Activated CD4-positive, alpha-beta memory T cell treated with anti-CD3 and anti-CD28 coated beads for 36 hours (primary cell): ENCODE measurements at regions not wholly inside any gene's neighbourhood (a gene's known extent, or its start where the extent isn't known, plus 50 kb on each side); places are given as distances from the start of the nearest gene placed in this dataset.
"Not testable (repeated sequence)": the region's sequence is repeated elsewhere in the genome, so short reads cannot be mapped to it uniquely, and the experiment has no call there.

Source experiments
- CTCF ChIA-PET: fragments of 350-600 bp; sonication (Branson Sonifier 250); formaldehyde crosslinking; loops from one replicate; lab custom pipeline; 2021; ENCODE audit warnings: antibody characterized with exemption, inconsistent platforms; lab: Charles Lee
- POLR2A ChIA-PET: fragments of 350-600 bp; sonication (Branson Sonifier 250); formaldehyde crosslinking; loops from one replicate; lab custom pipeline; 2021; ENCODE audit warnings: antibody characterized with exemption; lab: Charles Lee
- DNase-seq: peaks from one replicate; pipeline ENCODE4 v3.0.0-alpha.2; 2020
- H3K27ac Mint-ChIP-seq: one replicate; pipeline ENCODE4 v1.8.0; 2021; ENCODE audit warnings: mixed read lengths
- H3K27me3 Mint-ChIP-seq: one replicate; pipeline ENCODE4 v1.8.0; 2021; ENCODE audit warnings: mixed read lengths
- H3K36me3 Mint-ChIP-seq: one replicate; pipeline ENCODE4 v1.8.0; 2021; ENCODE audit warnings: mixed read lengths
- H3K4me1 Mint-ChIP-seq: one replicate; pipeline ENCODE4 v1.8.0; 2021; ENCODE audit warnings: low read depth, mixed read lengths
- H3K4me3 Mint-ChIP-seq: one replicate; pipeline ENCODE4 v1.8.0; 2021; ENCODE audit warnings: mild to moderate bottlenecking, mixed read lengths
- H3K9me3 Mint-ChIP-seq: one replicate; pipeline ENCODE4 v1.8.0; 2021; ENCODE audit warnings: mixed read lengths
- intact Hi-C: fragments of 100-400 bp; cut with micrococcal nuclease; formaldehyde crosslinking; loops from one replicate; pipeline ENCODE4 v1.15.1; 2023

- no peaks in the 10 kb centered on the region for H3K9me3 Mint-ChIP-seq
- intact Hi-C loops = no loop called here
- H3K4me3 Mint-ChIP-seq = no peak overlapping the region
- H3K36me3 Mint-ChIP-seq = no peaks in the 10 kb centered on the region
- DNase-seq = no peak
- no peak overlapping the region for H3K27ac Mint-ChIP-seq
- POLR2A ChIA-PET = no interaction called here
- no peaks in the 10 kb centered on the region for H3K4me1 Mint-ChIP-seq
- no peaks in the 10 kb centered on the region for H3K27me3 Mint-ChIP-seq
- CTCF ChIA-PET = no interaction called here
Measured at GRCh38 chr2:180562378-180562777, 418.0 kb upstream of the UBE2E3 start.

GRCh38 chr2:180559771-180560170 lies 420.6 kb upstream of the UBE2E3 start:
- Mint-ChIP-seq H3K4me3 (no peak overlapping the region), H3K27ac (no peak overlapping the region), H3K27me3 (no peaks in the 10 kb centered on the region), H3K4me1 (no peaks in the 10 kb centered on the region), H3K9me3 (no peaks in the 10 kb centered on the region), H3K36me3 (no peaks in the 10 kb centered on the region)
- CTCF ChIA-PET = no interaction called here
- POLR2A ChIA-PET = no interaction called here
- intact Hi-C loops = no loop called here
- no peak for DNase-seq

GRCh38 chr2:180559038-180559437 lies 421.4 kb upstream of the UBE2E3 start:
- H3K27ac Mint-ChIP-seq = no peak overlapping the region
- H3K36me3 Mint-ChIP-seq = no peaks in the 10 kb centered on the region
- intact Hi-C loops = no loop called here
- ChIA-PET POLR2A (no interaction called here), CTCF (interaction anchor here (0.7 kb wide), 1 partner anchor 19 kb away, joined by 3 read pairs; no protein-coding TSS in a partner anchor)
- H3K9me3 Mint-ChIP-seq = no peaks in the 10 kb centered on the region
- no peak overlapping the region for H3K4me3 Mint-ChIP-seq
- DNase-seq = no peak
- no peaks in the 10 kb centered on the region for H3K4me1 Mint-ChIP-seq
- H3K27me3 Mint-ChIP-seq = no peaks in the 10 kb centered on the region

- H3K27me3 Mint-ChIP-seq = no peaks in the 10 kb centered on the region
- intact Hi-C loops = no loop called here
- H3K4me1 Mint-ChIP-seq = no peaks in the 10 kb centered on the region
- POLR2A ChIA-PET = no interaction called here
- no peaks in the 10 kb centered on the region for H3K36me3 Mint-ChIP-seq
- no peak overlapping the region for H3K4me3 Mint-ChIP-seq
- CTCF ChIA-PET = no interaction called here
- no peaks in the 10 kb centered on the region for H3K9me3 Mint-ChIP-seq
- DNase-seq = no peak
- H3K27ac Mint-ChIP-seq = no peak overlapping the region
Measured at GRCh38 chr2:180555391-180555965, 424.9 kb upstream of the UBE2E3 start.

- intact Hi-C loops = no loop called here
Measured at GRCh38 chr2:180554330-180554729, 426.1 kb upstream of the UBE2E3 start.

GRCh38 chr2:180553094-180553715 lies 427.2 kb upstream of the UBE2E3 start:
- POLR2A ChIA-PET = no interaction called here

More at GRCh38 chr2:180554330-180554729, 426.1 kb upstream of the UBE2E3 start:
- Mint-ChIP-seq H3K27me3 (no peaks in the 10 kb centered on the region), H3K36me3 (no peaks in the 10 kb centered on the region), H3K4me1 (no peaks in the 10 kb centered on the region), H3K4me3 (no peak overlapping the region), H3K27ac (no peak overlapping the region), H3K9me3 (no peaks in the 10 kb centered on the region)
- ChIA-PET CTCF (no interaction called here), POLR2A (no interaction called here)
- no peak for DNase-seq

GRCh38 chr2:180542511-180542910 lies 437.9 kb upstream of the UBE2E3 start:
- H3K36me3 Mint-ChIP-seq = no peaks in the 10 kb centered on the region
- ChIA-PET CTCF (no interaction called here), POLR2A (no interaction called here)
- no peaks in the 10 kb centered on the region for H3K4me1 Mint-ChIP-seq
- H3K9me3 Mint-ChIP-seq = no peaks in the 10 kb centered on the region
- intact Hi-C loops = no loop called here
- H3K27ac Mint-ChIP-seq = no peak overlapping the region
- peaks cover 5% of the 10 kb centered on the region for H3K27me3 Mint-ChIP-seq
- no peak overlapping the region for H3K4me3 Mint-ChIP-seq
- no peak for DNase-seq

More at GRCh38 chr2:180553094-180553715, 427.2 kb upstream of the UBE2E3 start:
- H3K4me3 Mint-ChIP-seq = no peak overlapping the region
- H3K9me3 Mint-ChIP-seq = no peaks in the 10 kb centered on the region
- H3K4me1 Mint-ChIP-seq = no peaks in the 10 kb centered on the region
- CTCF ChIA-PET = no interaction called here
- no peak for DNase-seq
- intact Hi-C loops = no loop called here
- H3K27me3 Mint-ChIP-seq = no peaks in the 10 kb centered on the region
- H3K27ac Mint-ChIP-seq = no peak overlapping the region
- H3K36me3 Mint-ChIP-seq = no peaks in the 10 kb centered on the region

- Mint-ChIP-seq H3K27ac (no peak overlapping the region), H3K36me3 (no peaks in the 10 kb centered on the region), H3K27me3 (peaks cover 5% of the 10 kb centered on the region), H3K4me3 (no peak overlapping the region), H3K4me1 (no peaks in the 10 kb centered on the region), H3K9me3 (no peaks in the 10 kb centered on the region)
- intact Hi-C loops = no loop called here
- ChIA-PET CTCF (no interaction called here), POLR2A (no interaction called here)
- no peak for DNase-seq
Measured at GRCh38 chr2:180540761-180541160, 439.6 kb upstream of the UBE2E3 start.

GRCh38 chr2:180539541-180539940 lies 440.9 kb upstream of the UBE2E3 start:
- POLR2A ChIA-PET = no interaction called here
- Mint-ChIP-seq H3K27me3 (peaks cover under 1% of the 10 kb centered on the region), H3K9me3 (no peaks in the 10 kb centered on the region), H3K4me1 (no peaks in the 10 kb centered on the region), H3K4me3 (no peak overlapping the region), H3K36me3 (no peaks in the 10 kb centered on the region), H3K27ac (no peak overlapping the region)
- CTCF ChIA-PET = interaction anchor here (0.5 kb wide), 1 partner anchor 20 kb away, joined by 3 read pairs; no protein-coding TSS in a partner anchor
- intact Hi-C loops = no loop called here
- no peak for DNase-seq

GRCh38 chr2:180535289-180535688 lies 445.1 kb upstream of the UBE2E3 start:
- POLR2A ChIA-PET = no interaction called here
- H3K4me3 Mint-ChIP-seq = no peak overlapping the region
- intact Hi-C loops = no loop called here
- no peaks in the 10 kb centered on the region for H3K36me3 Mint-ChIP-seq
- CTCF ChIA-PET = no interaction called here
- H3K4me1 Mint-ChIP-seq = no peaks in the 10 kb centered on the region
- no peaks in the 10 kb centered on the region for H3K27me3 Mint-ChIP-seq
- H3K9me3 Mint-ChIP-seq = no peaks in the 10 kb centered on the region
- no peak overlapping the region for H3K27ac Mint-ChIP-seq
- no peak for DNase-seq

GRCh38 chr2:180531787-180532186 lies 448.6 kb upstream of the UBE2E3 start:
- CTCF ChIA-PET, H3K27me3 Mint-ChIP-seq, H3K36me3 Mint-ChIP-seq, POLR2A ChIA-PET, H3K9me3 Mint-ChIP-seq, DNase-seq, H3K27ac Mint-ChIP-seq, H3K4me1 Mint-ChIP-seq, intact Hi-C loops, H3K4me3 Mint-ChIP-seq: not testable (repeated sequence)

- intact Hi-C loops = no loop called here
- peaks cover 2% of the 10 kb centered on the region for H3K27me3 Mint-ChIP-seq
- DNase-seq = no peak
- ChIA-PET POLR2A (no interaction called here), CTCF (no interaction called here)
- H3K4me3 Mint-ChIP-seq = no peak overlapping the region
- H3K9me3 Mint-ChIP-seq = no peaks in the 10 kb centered on the region
- H3K4me1 Mint-ChIP-seq = no peaks in the 10 kb centered on the region
- H3K27ac Mint-ChIP-seq = no peak overlapping the region
- H3K36me3 Mint-ChIP-seq = no peaks in the 10 kb centered on the region
Measured at GRCh38 chr2:180524499-180524898, 455.9 kb upstream of the UBE2E3 start.
